GM18517 (cell line): ENCODE measurements at regions not wholly inside any gene's neighbourhood (a gene's known extent, or its start where the extent isn't known, plus 50 kb on each side); places are given as distances from the start of the nearest gene placed in this dataset.

ENCODE experiments used
- ATAC-seq: cut with Tn5 transposase; IDR thresholded peaks from one replicate; pipeline ENCODE4 v1.9.1; 2021; ENCODE audit warnings: mild to moderate bottlenecking, moderate library complexity; ENCODE audit not compliant: unreplicated experiment

GRCh38 chr5:125152044-125152443, 405.6 kb upstream of the ZNF608 start:
- peak; percentile 92 for ATAC-seq

- ATAC-seq: no peak
Observed at GRCh38 chr5:125152461-125153189, 406.2 kb upstream of the ZNF608 start.

GRCh38 chr5:125153231-125153630, 406.8 kb upstream of the ZNF608 start:
- ATAC-seq: no peak

- ATAC-seq: no peak
Observed at GRCh38 chr5:125154301-125155110, 408.1 kb upstream of the ZNF608 start.

GRCh38 chr5:125160787-125161502, 414.5 kb upstream of the ZNF608 start:
- no peak for ATAC-seq

- ATAC-seq: no peak
Observed at GRCh38 chr5:125162714-125163113, 416.3 kb upstream of the ZNF608 start.

- no peak for ATAC-seq
Observed at GRCh38 chr5:125169396-125169795, 423.0 kb upstream of the ZNF608 start.

- no peak for ATAC-seq
Observed at GRCh38 chr5:125171641-125172040, 425.2 kb upstream of the ZNF608 start.

- no peak for ATAC-seq
Observed at GRCh38 chr5:125175348-125176004, 429.0 kb upstream of the ZNF608 start.

- ATAC-seq: no peak
Observed at GRCh38 chr5:125176005-125176390, 429.6 kb upstream of the ZNF608 start.

GRCh38 chr5:125177340-125177739, 430.9 kb upstream of the ZNF608 start:
- no peak for ATAC-seq

GRCh38 chr5:125179612-125180011, 433.2 kb upstream of the ZNF608 start:
- no peak for ATAC-seq

GRCh38 chr5:125180231-125180829, 433.9 kb upstream of the ZNF608 start:
- ATAC-seq: no peak

- ATAC-seq: no peak
Observed at GRCh38 chr5:125181159-125181558, 434.7 kb upstream of the ZNF608 start.

GRCh38 chr5:125181955-125182354, 435.5 kb upstream of the ZNF608 start:
- ATAC-seq: no peak

- ATAC-seq: no peak
Observed at GRCh38 chr5:125185740-125186139, 439.3 kb upstream of the ZNF608 start.

GRCh38 chr5:125186911-125187375, 440.5 kb upstream of the ZNF608 start:
- no peak for ATAC-seq

GRCh38 chr5:125189531-125189941, 443.1 kb upstream of the ZNF608 start:
- ATAC-seq: no peak

- ATAC-seq: no peak
Observed at GRCh38 chr5:125190232-125191087, 444.0 kb upstream of the ZNF608 start.

GRCh38 chr5:125194883-125195282, 448.4 kb upstream of the ZNF608 start:
- ATAC-seq: no peak
